ENCODE measurements at regions not wholly inside any gene's neighbourhood (a gene's known extent, or its start where the extent isn't known, plus 50 kb on each side); places are given as distances from the start of the nearest gene placed in this dataset.

DNA sequence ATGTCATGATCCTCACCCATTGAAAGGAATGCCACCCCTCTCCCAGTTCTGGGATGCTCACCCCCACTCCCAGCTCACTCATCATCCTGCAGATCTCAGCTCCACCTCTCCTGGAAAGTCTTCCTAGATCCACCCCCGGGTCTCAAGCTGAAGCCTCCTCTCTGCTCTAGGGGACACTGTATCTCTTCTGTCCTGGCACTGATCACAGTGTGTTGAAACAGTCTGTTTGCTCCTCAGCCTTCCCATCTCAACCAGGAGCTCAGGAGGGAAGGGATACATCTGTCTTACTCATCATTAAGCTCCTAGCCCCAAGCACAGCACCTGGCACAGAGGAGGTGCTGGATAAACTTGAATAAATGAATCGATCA is 80.1 kb downstream of the MRPL14 start:
- DNase-seq (peak; percentile 46), ATAC-seq (no peak)
- no TSS peak for BruUV-seq (replicated peaks)
- H4K20me1 ChIP-seq (ENCODE audit: low read length): no peaks in the 10 kb centered on the region
- TF ChIP-seq EZH2phosphoT487 (IDR thresholded peaks at IDR 0.05; ENCODE audit: borderline replicate concordance, low read length): no peak
- TF ChIP-seq, protein P1, sequence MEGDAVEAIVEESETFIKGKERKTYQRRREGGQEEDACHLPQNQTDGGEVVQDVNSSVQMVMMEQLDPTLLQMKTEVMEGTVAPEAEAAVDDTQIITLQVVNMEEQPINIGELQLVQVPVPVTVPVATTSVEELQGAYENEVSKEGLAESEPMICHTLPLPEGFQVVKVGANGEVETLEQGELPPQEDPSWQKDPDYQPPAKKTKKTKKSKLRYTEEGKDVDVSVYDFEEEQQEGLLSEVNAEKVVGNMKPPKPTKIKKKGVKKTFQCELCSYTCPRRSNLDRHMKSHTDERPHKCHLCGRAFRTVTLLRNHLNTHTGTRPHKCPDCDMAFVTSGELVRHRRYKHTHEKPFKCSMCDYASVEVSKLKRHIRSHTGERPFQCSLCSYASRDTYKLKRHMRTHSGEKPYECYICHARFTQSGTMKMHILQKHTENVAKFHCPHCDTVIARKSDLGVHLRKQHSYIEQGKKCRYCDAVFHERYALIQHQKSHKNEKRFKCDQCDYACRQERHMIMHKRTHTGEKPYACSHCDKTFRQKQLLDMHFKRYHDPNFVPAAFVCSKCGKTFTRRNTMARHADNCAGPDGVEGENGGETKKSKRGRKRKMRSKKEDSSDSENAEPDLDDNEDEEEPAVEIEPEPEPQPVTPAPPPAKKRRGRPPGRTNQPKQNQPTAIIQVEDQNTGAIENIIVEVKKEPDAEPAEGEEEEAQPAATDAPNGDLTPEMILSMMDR (conservative IDR thresholded peaks at IDR 0.05; ENCODE audit: low read depth, low read length): no peak
- TF ChIP-seq EZH2 (IDR thresholded peaks at IDR 0.05; ENCODE audit: low read length, unreplicated experiment): no peak
- H3K9me2 ChIP-seq (replicated peaks; ENCODE audit: low read length): no peaks in the 10 kb centered on the region
- H3K4me1 ChIP-seq (ENCODE audit: insufficient read depth, low read length): peaks cover 88% of the 10 kb centered on the region
- H3K9ac ChIP-seq (ENCODE audit: low read length): no peak overlapping the region
- POLR2A ChIA-PET (ENCODE audit: unreplicated experiment): no interaction called here
- peak overlapping the region; percentile 27 for H3K27ac ChIP-seq (ENCODE audit: low read length)
- no peaks in the 10 kb centered on the region for H3K36me3 ChIP-seq (ENCODE audit: low read depth, low read length)
- intact Hi-C loops (cut with micrococcal nuclease): no loop called here
- peaks cover 15% of the 10 kb centered on the region for H3F3A ChIP-seq (ENCODE audit: low read length, unreplicated experiment)
- H3K79me2 ChIP-seq (ENCODE audit: low read length): no peaks in the 10 kb centered on the region
- H2AFZ ChIP-seq (ENCODE audit: low read length): no peak overlapping the region
- CTCF ChIA-PET: no interaction called here
- no peaks in the 10 kb centered on the region for H3K27me3 ChIP-seq (ENCODE audit: low read length)
- H3K4me2 ChIP-seq (ENCODE audit: low read length): no peak overlapping the region
- no peak overlapping the region for H3K4me3 ChIP-seq (ENCODE audit: low read length)
- no peaks in the 10 kb centered on the region for H3K9me3 ChIP-seq (ENCODE audit: low read length)

DNA sequence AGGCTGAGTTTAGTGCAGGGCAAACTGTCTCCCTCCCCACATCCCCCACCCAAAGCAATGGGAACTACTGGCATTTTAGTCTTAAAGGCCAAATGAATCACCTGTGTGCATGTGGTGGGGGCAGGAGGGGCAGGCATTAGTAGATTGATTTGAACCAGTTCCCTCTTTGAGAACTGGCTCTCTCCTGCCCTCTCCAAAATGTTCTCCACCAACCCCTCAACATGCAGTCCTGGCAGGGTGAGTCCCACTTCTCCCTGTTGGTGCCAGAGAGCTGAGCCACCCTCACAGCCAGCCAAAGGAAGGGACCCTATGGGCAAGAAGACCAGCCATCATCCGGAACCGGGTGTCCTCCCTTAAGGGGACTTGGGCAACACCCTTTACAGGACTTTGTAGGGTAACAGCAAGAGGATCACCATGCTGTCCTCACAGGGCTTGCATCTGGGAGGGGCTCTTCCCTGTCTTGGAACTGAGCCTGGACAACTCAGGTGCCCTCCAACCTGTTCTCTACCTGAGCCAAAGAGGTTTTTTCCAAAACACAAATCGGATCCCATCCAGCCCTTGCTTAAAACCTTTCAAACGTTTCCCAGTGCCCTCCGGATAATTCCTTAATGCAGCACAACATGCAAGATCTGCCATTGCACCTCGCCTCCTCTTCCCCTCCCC is 80.6 kb downstream of the MRPL14 start:
- Histone ChIP-seq H3F3A (ENCODE audit: low read length, unreplicated experiment) (peaks cover 20% of the 10 kb centered on the region), H3K4me2 (ENCODE audit: low read length) (0 out of 2 replicates have a peak overlapping the region, but pooled peaks have one; percentile 7), H3K27me3 (ENCODE audit: low read length) (no peaks in the 10 kb centered on the region), H3K79me2 (ENCODE audit: low read length) (no peaks in the 10 kb centered on the region), H3K4me1 (ENCODE audit: insufficient read depth, low read length) (peaks cover 88% of the 10 kb centered on the region), H3K9me2 (replicated peaks; ENCODE audit: low read length) (no peaks in the 10 kb centered on the region), H3K36me3 (ENCODE audit: low read depth, low read length) (no peaks in the 10 kb centered on the region), H4K20me1 (ENCODE audit: low read length) (no peaks in the 10 kb centered on the region), H3K4me3 (ENCODE audit: low read length) (no peak overlapping the region), H3K9ac (ENCODE audit: low read length) (no peak overlapping the region), H3K9me3 (ENCODE audit: low read length) (no peaks in the 10 kb centered on the region), H3K27ac (ENCODE audit: low read length) (peak overlapping the region; percentile 27), H2AFZ (ENCODE audit: low read length) (no peak overlapping the region)
- ATAC-seq: no peak
- ChIA-PET POLR2A (ENCODE audit: unreplicated experiment) (no interaction called here), CTCF (no interaction called here)
- intact Hi-C loops (cut with micrococcal nuclease): no loop called here
- DNase-seq: no peak
- no TSS peak for BruUV-seq (replicated peaks)
- TF ChIP-seq, protein P1 (conservative IDR thresholded peaks at IDR 0.05; ENCODE audit: low read depth, low read length): no peak
- no peak for TF ChIP-seq EZH2 (IDR thresholded peaks at IDR 0.05; ENCODE audit: low read length, unreplicated experiment)
- no peak for TF ChIP-seq EZH2phosphoT487 (IDR thresholded peaks at IDR 0.05; ENCODE audit: borderline replicate concordance, low read length)

DNA sequence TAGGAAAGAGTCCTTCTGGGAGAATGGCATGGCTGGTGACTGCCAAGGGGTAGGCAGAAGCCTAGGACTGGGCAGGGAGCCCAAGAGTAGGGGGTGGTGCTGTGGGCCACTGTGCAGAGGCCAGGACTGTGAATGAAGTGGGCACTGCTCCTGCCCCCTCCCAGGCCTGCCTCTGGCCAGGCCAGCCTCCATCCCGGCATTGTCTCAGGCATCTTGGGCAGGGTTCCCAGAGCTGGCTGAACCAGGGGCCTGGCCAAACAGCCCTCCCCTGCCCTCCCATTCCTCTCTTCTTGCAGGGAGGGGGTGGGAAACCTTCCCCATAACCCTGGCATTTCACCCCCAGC is 81.6 kb downstream of the MRPL14 start:
- Histone ChIP-seq H3K4me1 (ENCODE audit: insufficient read depth, low read length) (peaks cover 88% of the 10 kb centered on the region), H3K27ac (ENCODE audit: low read length) (no peak overlapping the region)
- intact Hi-C loops (cut with micrococcal nuclease): no loop called here

More for the DNA sequence above, 81.6 kb downstream of the MRPL14 start:
- H3K79me2 ChIP-seq (ENCODE audit: low read length): no peaks in the 10 kb centered on the region
- H3K36me3 ChIP-seq (ENCODE audit: low read depth, low read length): no peaks in the 10 kb centered on the region
- no peak overlapping the region for H2AFZ ChIP-seq (ENCODE audit: low read length)
- POLR2A ChIA-PET (ENCODE audit: unreplicated experiment): no interaction called here
- H3K9me2 ChIP-seq (replicated peaks; ENCODE audit: low read length): no peaks in the 10 kb centered on the region
- TF ChIP-seq EZH2 (IDR thresholded peaks at IDR 0.05; ENCODE audit: low read length, unreplicated experiment): no peak
- no peak for TF ChIP-seq EZH2phosphoT487 (IDR thresholded peaks at IDR 0.05; ENCODE audit: borderline replicate concordance, low read length)
- TF ChIP-seq, protein P1 (conservative IDR thresholded peaks at IDR 0.05; ENCODE audit: low read depth, low read length): no peak
- no peaks in the 10 kb centered on the region for H3K27me3 ChIP-seq (ENCODE audit: low read length)
- ATAC-seq (no peak), DNase-seq (no peak)
- no TSS peak for BruUV-seq (replicated peaks)
- CTCF ChIA-PET: no interaction called here
- H3K9me3 ChIP-seq (ENCODE audit: low read length): no peaks in the 10 kb centered on the region
- no peaks in the 10 kb centered on the region for H4K20me1 ChIP-seq (ENCODE audit: low read length)
- peaks cover 20% of the 10 kb centered on the region for H3F3A ChIP-seq (ENCODE audit: low read length, unreplicated experiment)
- no peak overlapping the region for H3K4me3 ChIP-seq (ENCODE audit: low read length)
- no peak overlapping the region for H3K9ac ChIP-seq (ENCODE audit: low read length)
- H3K4me2 ChIP-seq (ENCODE audit: low read length): no peak overlapping the region
